ENCODE measurements at regions not wholly inside any gene's neighbourhood (a gene's known extent, or its start where the extent isn't known, plus 50 kb on each side); places are given as distances from the start of the nearest gene placed in this dataset.

- TF ChIP-seq EZH2phosphoT487 (IDR thresholded peaks at IDR 0.05; ENCODE audit: borderline replicate concordance) (no peak), CTCF (conservative IDR thresholded peaks at IDR 0.05; ENCODE audit: low read length) (no peak)
Observed at GRCh38 chr15:96242761-96243160, 87.7 kb upstream of the NR2F2 start.
